ENCODE measurements at regions not wholly inside any gene's neighbourhood (a gene's known extent, or its start where the extent isn't known, plus 50 kb on each side); places are given as distances from the start of the nearest gene placed in this dataset.

- Histone ChIP-seq H3K36me3 (no peaks in the 10 kb centered on the region), H3K27ac (no peak overlapping the region), H3K9me3 (no peaks in the 10 kb centered on the region), H3K27me3 (no peaks in the 10 kb centered on the region), H3K4me1 (no peaks in the 10 kb centered on the region), H3K4me3 (no peak overlapping the region)
- no peak for DNase-seq
- TF ChIP-seq CTCF (IDR thresholded peaks at IDR 0.05) = no peak
- no peak for ATAC-seq
- intact Hi-C loops (cut with DNase I) = no loop called here
Observed at GRCh38 chr4:35591035-35591434, 653.3 kb downstream of the ARAP2 start.

GRCh38 chr4:35604252-35604651 is 640.1 kb downstream of the ARAP2 start:
- Histone ChIP-seq H3K27ac (no peak overlapping the region), H3K27me3 (no peaks in the 10 kb centered on the region), H3K4me3 (no peak overlapping the region), H3K4me1 (no peaks in the 10 kb centered on the region), H3K36me3 (no peaks in the 10 kb centered on the region), H3K9me3 (no peaks in the 10 kb centered on the region)
- ATAC-seq = no peak
- intact Hi-C loops (cut with DNase I) = no loop called here
- TF ChIP-seq CTCF (IDR thresholded peaks at IDR 0.05) = no peak
- no peak for DNase-seq

GRCh38 chr4:35604724-35605123 is 639.6 kb downstream of the ARAP2 start:
- intact Hi-C loops (cut with DNase I) = no loop called here
- no peak for TF ChIP-seq CTCF (IDR thresholded peaks at IDR 0.05)
- Histone ChIP-seq H3K36me3 (no peaks in the 10 kb centered on the region), H3K9me3 (no peaks in the 10 kb centered on the region), H3K27me3 (no peaks in the 10 kb centered on the region), H3K27ac (no peak overlapping the region), H3K4me1 (no peaks in the 10 kb centered on the region), H3K4me3 (no peak overlapping the region)
- DNase-seq (no peak), ATAC-seq (no peak)

- intact Hi-C loops (cut with DNase I) = no loop called here
- DNase-seq (no peak), ATAC-seq (no peak)
- Histone ChIP-seq H3K4me3 (no peak overlapping the region), H3K27ac (no peak overlapping the region), H3K9me3 (no peaks in the 10 kb centered on the region), H3K4me1 (no peaks in the 10 kb centered on the region), H3K36me3 (no peaks in the 10 kb centered on the region), H3K27me3 (no peaks in the 10 kb centered on the region)
- TF ChIP-seq CTCF (IDR thresholded peaks at IDR 0.05) = no peak
Observed at GRCh38 chr4:35608205-35608604, 636.1 kb downstream of the ARAP2 start.

GRCh38 chr4:35614120-35614519 is 630.2 kb downstream of the ARAP2 start:
- Histone ChIP-seq H3K4me1 (no peaks in the 10 kb centered on the region), H3K9me3 (no peaks in the 10 kb centered on the region), H3K4me3 (no peak overlapping the region), H3K36me3 (no peaks in the 10 kb centered on the region), H3K27ac (no peak overlapping the region), H3K27me3 (no peaks in the 10 kb centered on the region)
- intact Hi-C loops (cut with DNase I) = no loop called here
- ATAC-seq = no peak
- no peak for TF ChIP-seq CTCF (IDR thresholded peaks at IDR 0.05)
- DNase-seq = no peak

GRCh38 chr4:35639929-35640328 is 604.4 kb downstream of the ARAP2 start:
- intact Hi-C loops (cut with DNase I) = no loop called here
- no peak overlapping the region for H3K27ac ChIP-seq
- ATAC-seq = no peak
- DNase-seq = no peak
- no peaks in the 10 kb centered on the region for H3K9me3 ChIP-seq
- H3K4me3 ChIP-seq = no peak overlapping the region
- no peaks in the 10 kb centered on the region for H3K4me1 ChIP-seq
- no peak for TF ChIP-seq CTCF (IDR thresholded peaks at IDR 0.05)
- no peaks in the 10 kb centered on the region for H3K27me3 ChIP-seq
- H3K36me3 ChIP-seq = no peaks in the 10 kb centered on the region
